GM12872 (cell line): ENCODE measurements at regions not wholly inside any gene's neighbourhood (a gene's known extent, or its start where the extent isn't known, plus 50 kb on each side); places are given as distances from the start of the nearest gene placed in this dataset.

Experiments
- CTCF ChIP-seq: IDR thresholded peaks from 3 replicates; pipeline ENCODE4 v1.5.1; 2011; ENCODE audit warnings: low read depth, mild to moderate bottlenecking, low read length, moderate library complexity; ENCODE audit not compliant: insufficient read depth

GRCh38 chr6:94323853-94324252, 904.5 kb upstream of the EPHA7 start:
- TF ChIP-seq CTCF, result no peak

- TF ChIP-seq CTCF, result no peak
Measured at GRCh38 chr6:94300424-94301144, 881.2 kb upstream of the EPHA7 start.

- no peak for TF ChIP-seq CTCF
Measured at GRCh38 chr6:94289131-94289530, 869.8 kb upstream of the EPHA7 start.

GRCh38 chr6:94278146-94278545, 858.8 kb upstream of the EPHA7 start:
- no peak for TF ChIP-seq CTCF

GRCh38 chr6:94272327-94272726, 853.0 kb upstream of the EPHA7 start:
- TF ChIP-seq CTCF, result no peak

GRCh38 chr6:94270091-94270948, 851.0 kb upstream of the EPHA7 start:
- TF ChIP-seq CTCF, result no peak

- no peak for TF ChIP-seq CTCF
Measured at GRCh38 chr6:94269256-94269655, 849.9 kb upstream of the EPHA7 start.
